ENCODE measurements at regions not wholly inside any gene's neighbourhood (a gene's known extent, or its start where the extent isn't known, plus 50 kb on each side); places are given as distances from the start of the nearest gene placed in this dataset.

- TF ChIP-seq CTCF (IDR thresholded peaks at IDR 0.05; ENCODE audit: poor library complexity, severe bottlenecking) (no peak), SMC3 (conservative IDR thresholded peaks at IDR 0.05; ENCODE audit: poor library complexity) (no peak), POLR2AphosphoS5 (IDR thresholded peaks at IDR 0.05) (no peak), EP300 (conservative IDR thresholded peaks at IDR 0.05; ENCODE audit: poor library complexity, severe bottlenecking) (no peak), EZH2 (IDR thresholded peaks at IDR 0.05; ENCODE audit: borderline replicate concordance, insufficient read depth, low read length, poor library complexity, severe bottlenecking) (no peak)
Observed at GRCh38 chr3:101998256-101998926, 149.1 kb downstream of the NFKBIZ start.
